ENCODE measurements at regions not wholly inside any gene's neighbourhood (a gene's known extent, or its start where the extent isn't known, plus 50 kb on each side); places are given as distances from the start of the nearest gene placed in this dataset.

DNA sequence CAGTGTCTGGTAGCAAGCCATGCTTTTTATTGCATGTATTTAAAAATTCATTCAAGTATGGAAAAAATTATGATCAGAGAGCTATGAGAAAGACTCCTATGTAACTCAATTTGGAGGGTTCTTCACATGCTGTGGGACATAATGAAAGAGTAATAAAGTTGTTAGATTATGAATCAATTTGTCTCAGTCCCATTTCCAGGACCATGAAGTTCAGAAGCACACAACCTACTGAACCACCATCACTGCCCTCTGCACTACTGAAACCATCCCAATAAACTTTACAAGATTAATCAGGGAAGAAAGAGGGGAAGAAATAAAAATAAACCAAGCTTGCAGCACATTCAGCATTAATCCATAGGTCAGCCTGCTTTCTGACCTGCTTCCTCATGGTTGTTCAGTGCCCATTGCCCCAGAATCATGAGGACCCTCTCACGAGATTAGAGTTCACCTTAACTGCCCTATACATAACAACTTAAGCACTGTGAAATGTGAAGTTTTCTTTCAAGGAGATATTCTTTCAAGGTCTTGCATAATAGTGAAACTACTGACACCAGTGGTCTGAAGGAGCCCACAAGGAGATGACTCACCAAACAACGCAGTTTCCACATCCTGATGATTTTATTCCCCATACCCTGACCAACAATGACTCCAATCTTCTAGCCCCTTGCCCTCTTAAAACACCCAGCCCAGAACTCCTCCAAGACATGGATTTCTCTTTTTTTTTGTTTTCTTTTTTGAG lies 171.5 kb upstream of the ADCY1 start:
- no peak overlapping the region for H3K27ac ChIP-seq (ENCODE audit: low read depth in 1 of 2, low read length in 1 of 2)
- H3K9me3 ChIP-seq (ENCODE audit: control insufficient read depth in 2 of 2, insufficient read depth in 1 of 2, low read length in 1 of 2) = peaks cover 0 to 10% of the 10 kb centered on the region in 2 donors
- H3K36me3 ChIP-seq (ENCODE audit: control insufficient read depth in 2 of 2, insufficient read depth in 2 of 2, low read length in 1 of 2) = no peaks in the 10 kb centered on the region
- H3K4me1 ChIP-seq (ENCODE audit: control insufficient read depth in 2 of 2, insufficient read depth in 2 of 2, low read length in 2 of 2) = no peaks in the 10 kb centered on the region
- 84% methylated on average over 2 of the region's 2 CpGs for WGBS
- H3K27me3 ChIP-seq (ENCODE audit: control insufficient read depth in 2 of 2, insufficient read depth in 1 of 2, low read length in 1 of 2) = no peaks in the 10 kb centered on the region
- no peak for DNase-seq (ENCODE audit: low read depth in 6 of 9, low spot score in 9 of 9)
- no peak overlapping the region for H3K4me3 ChIP-seq (ENCODE audit: low read length in 2 of 2)

DNA sequence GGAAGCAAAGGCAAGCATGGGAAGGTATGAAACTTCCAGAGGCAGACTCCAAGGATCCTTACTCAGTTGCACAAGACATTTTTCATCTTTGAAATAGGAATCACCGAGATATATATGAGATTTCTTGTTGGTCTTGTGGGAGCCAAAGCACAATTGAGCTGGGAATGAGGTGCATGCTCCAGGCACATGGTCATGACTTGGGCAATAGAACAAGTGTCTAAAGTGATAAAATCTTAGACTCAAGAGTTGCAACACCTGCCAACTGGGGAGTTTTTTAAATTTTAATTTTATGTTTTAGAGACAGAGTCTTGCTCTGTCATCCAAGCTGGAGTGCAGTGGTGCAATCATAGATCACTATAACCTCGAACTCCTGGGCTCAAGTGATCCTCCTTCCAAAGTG lies 169.5 kb upstream of the ADCY1 start:
- Histone ChIP-seq H3K36me3 (ENCODE audit: control insufficient read depth in 2 of 2, insufficient read depth in 2 of 2, low read length in 1 of 2) (no peaks in the 10 kb centered on the region), H3K27me3 (ENCODE audit: control insufficient read depth in 2 of 2, insufficient read depth in 1 of 2, low read length in 1 of 2) (no peaks in the 10 kb centered on the region), H3K4me1 (ENCODE audit: control insufficient read depth in 2 of 2, insufficient read depth in 2 of 2, low read length in 2 of 2) (no peaks in the 10 kb centered on the region), H3K27ac (ENCODE audit: low read depth in 1 of 2, low read length in 1 of 2) (no peak overlapping the region), H3K9me3 (ENCODE audit: control insufficient read depth in 2 of 2, insufficient read depth in 1 of 2, low read length in 1 of 2) (peaks cover 0 to 1% of the 10 kb centered on the region in 2 donors), H3K4me3 (ENCODE audit: low read length in 2 of 2) (no peak overlapping the region)
- WGBS = 84% methylated on average over 2 of the region's 2 CpGs
- no peak for DNase-seq (ENCODE audit: low read depth in 6 of 9, low spot score in 9 of 9)

- Histone ChIP-seq H3K4me1 (ENCODE audit: control insufficient read depth in 2 of 2, insufficient read depth in 2 of 2, low read length in 2 of 2) (no peaks in the 10 kb centered on the region), H3K9me3 (ENCODE audit: control insufficient read depth in 2 of 2, insufficient read depth in 1 of 2, low read length in 1 of 2) (no peaks in the 10 kb centered on the region), H3K27me3 (ENCODE audit: control insufficient read depth in 2 of 2, insufficient read depth in 1 of 2, low read length in 1 of 2) (no peaks in the 10 kb centered on the region), H3K27ac (ENCODE audit: low read depth in 1 of 2, low read length in 1 of 2) (no peak overlapping the region), H3K4me3 (ENCODE audit: low read length in 2 of 2) (no peak overlapping the region), H3K36me3 (ENCODE audit: control insufficient read depth in 2 of 2, insufficient read depth in 2 of 2, low read length in 1 of 2) (no peaks in the 10 kb centered on the region)
- no peak for DNase-seq (ENCODE audit: low read depth in 6 of 9, low spot score in 9 of 9)
- 85% methylated on average over 27 of the region's 27 CpGs for WGBS
These were observed 166.3 kb upstream of the ADCY1 start for GRCh38 chr7:45407730-45408408.

GRCh38 chr7:45408409-45408737 lies 165.8 kb upstream of the ADCY1 start:
- WGBS = 95% methylated on average over 5 of the region's 5 CpGs
- Histone ChIP-seq H3K4me1 (ENCODE audit: control insufficient read depth in 2 of 2, insufficient read depth in 2 of 2, low read length in 2 of 2) (no peaks in the 10 kb centered on the region), H3K36me3 (ENCODE audit: control insufficient read depth in 2 of 2, insufficient read depth in 2 of 2, low read length in 1 of 2) (no peaks in the 10 kb centered on the region), H3K4me3 (ENCODE audit: low read length in 2 of 2) (no peak overlapping the region), H3K27me3 (ENCODE audit: control insufficient read depth in 2 of 2, insufficient read depth in 1 of 2, low read length in 1 of 2) (no peaks in the 10 kb centered on the region), H3K27ac (ENCODE audit: low read depth in 1 of 2, low read length in 1 of 2) (no peak overlapping the region), H3K9me3 (ENCODE audit: control insufficient read depth in 2 of 2, insufficient read depth in 1 of 2, low read length in 1 of 2) (no peaks in the 10 kb centered on the region)
- DNase-seq (ENCODE audit: low read depth in 6 of 9, low spot score in 9 of 9) = no peak

DNA sequence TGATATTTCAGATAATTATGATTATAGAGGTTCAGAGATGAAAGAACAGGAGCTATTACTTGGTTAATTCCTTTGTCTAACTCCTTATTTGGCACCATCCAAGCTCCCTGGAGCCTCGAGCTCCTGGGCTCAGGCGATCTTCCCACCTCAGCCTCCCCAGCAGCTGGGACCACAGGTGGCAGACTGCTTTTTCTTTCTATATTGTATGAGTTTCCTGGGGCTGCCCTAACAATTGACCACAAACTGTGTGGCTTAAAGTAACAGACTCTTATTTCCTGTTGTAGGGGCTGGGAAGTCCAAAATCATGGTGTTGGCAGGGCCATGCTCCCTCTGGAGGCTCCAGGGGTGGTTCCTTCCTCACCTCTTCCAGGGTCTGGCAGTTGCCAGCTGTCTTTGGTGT lies 163.3 kb upstream of the ADCY1 start:
- no peaks in the 10 kb centered on the region for H3K4me1 ChIP-seq (ENCODE audit: control insufficient read depth in 2 of 2, insufficient read depth in 2 of 2, low read length in 2 of 2)
- WGBS = 73% methylated on average over 2 of the region's 2 CpGs
- no peaks in the 10 kb centered on the region for H3K27me3 ChIP-seq (ENCODE audit: control insufficient read depth in 2 of 2, insufficient read depth in 1 of 2, low read length in 1 of 2)
- no peaks in the 10 kb centered on the region for H3K36me3 ChIP-seq (ENCODE audit: control insufficient read depth in 2 of 2, insufficient read depth in 2 of 2, low read length in 1 of 2)
- H3K4me3 ChIP-seq (ENCODE audit: low read length in 2 of 2) = no peak overlapping the region
- DNase-seq (ENCODE audit: low read depth in 6 of 9, low spot score in 9 of 9) = no peak
- no peak overlapping the region for H3K27ac ChIP-seq (ENCODE audit: low read depth in 1 of 2, low read length in 1 of 2)
- H3K9me3 ChIP-seq (ENCODE audit: control insufficient read depth in 2 of 2, insufficient read depth in 1 of 2, low read length in 1 of 2) = no peaks in the 10 kb centered on the region

DNA sequence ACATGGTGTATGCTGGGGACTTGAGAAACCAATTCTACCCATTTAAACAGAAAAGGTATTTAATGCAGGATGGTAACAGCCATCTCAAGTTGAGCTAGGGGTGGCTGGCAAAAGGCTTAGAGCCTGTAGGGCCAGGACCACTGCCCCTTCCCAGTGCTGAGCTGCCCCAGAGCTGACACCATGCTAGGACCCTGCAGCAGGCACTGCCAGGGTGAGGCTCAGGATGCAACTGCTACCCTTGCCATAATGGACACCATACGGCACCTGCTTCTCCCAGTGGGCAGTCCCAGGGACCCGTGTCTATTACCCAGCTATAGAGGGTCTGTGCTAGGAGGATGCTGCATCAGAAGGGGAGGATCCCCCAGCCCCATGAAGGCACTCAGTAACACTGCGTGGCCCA lies 160.7 kb upstream of the ADCY1 start:
- Histone ChIP-seq H3K27me3 (ENCODE audit: control insufficient read depth in 2 of 2, insufficient read depth in 1 of 2, low read length in 1 of 2) (no peaks in the 10 kb centered on the region), H3K9me3 (ENCODE audit: control insufficient read depth in 2 of 2, insufficient read depth in 1 of 2, low read length in 1 of 2) (no peaks in the 10 kb centered on the region)
- WGBS = 92% methylated on average over 3 of the region's 3 CpGs

DNA sequence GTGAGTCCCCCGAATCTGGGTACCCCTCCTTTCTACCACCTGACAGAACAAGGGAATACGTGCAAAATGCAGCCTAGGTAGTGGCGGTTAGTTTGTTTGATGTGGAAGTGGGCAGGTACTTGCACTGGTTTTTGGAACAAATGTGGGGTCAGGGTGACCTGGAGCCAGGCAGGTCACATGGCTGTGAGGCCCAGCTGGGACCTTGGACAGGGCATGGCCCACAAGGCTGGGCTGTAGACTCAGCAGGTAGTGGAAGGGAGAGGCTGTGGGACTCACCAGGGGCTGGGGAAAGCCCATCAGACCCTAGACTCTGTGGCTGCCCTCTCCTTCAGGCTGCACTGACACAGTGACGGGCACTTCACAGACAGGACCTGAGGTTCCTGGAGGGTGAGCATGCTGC lies 159.9 kb upstream of the ADCY1 start:
- no peak overlapping the region for H3K4me3 ChIP-seq (ENCODE audit: low read length in 2 of 2)
- H3K36me3 ChIP-seq (ENCODE audit: control insufficient read depth in 2 of 2, insufficient read depth in 2 of 2, low read length in 1 of 2) = no peaks in the 10 kb centered on the region
- H3K27ac ChIP-seq (ENCODE audit: low read depth in 1 of 2, low read length in 1 of 2) = no peak overlapping the region
- DNase-seq (ENCODE audit: low read depth in 6 of 9, low spot score in 9 of 9) = no peak
- H3K9me3 ChIP-seq (ENCODE audit: control insufficient read depth in 2 of 2, insufficient read depth in 1 of 2, low read length in 1 of 2) = no peaks in the 10 kb centered on the region
- no peaks in the 10 kb centered on the region for H3K4me1 ChIP-seq (ENCODE audit: control insufficient read depth in 2 of 2, insufficient read depth in 2 of 2, low read length in 2 of 2)
- H3K27me3 ChIP-seq (ENCODE audit: control insufficient read depth in 2 of 2, insufficient read depth in 1 of 2, low read length in 1 of 2) = no peaks in the 10 kb centered on the region
- 94% methylated on average over 4 of the region's 4 CpGs for WGBS

More for the DNA sequence above, 160.7 kb upstream of the ADCY1 start:
- Histone ChIP-seq H3K4me1 (ENCODE audit: control insufficient read depth in 2 of 2, insufficient read depth in 2 of 2, low read length in 2 of 2) (no peaks in the 10 kb centered on the region), H3K4me3 (ENCODE audit: low read length in 2 of 2) (no peak overlapping the region), H3K36me3 (ENCODE audit: control insufficient read depth in 2 of 2, insufficient read depth in 2 of 2, low read length in 1 of 2) (no peaks in the 10 kb centered on the region), H3K27ac (ENCODE audit: low read depth in 1 of 2, low read length in 1 of 2) (no peak overlapping the region)
- no peak for DNase-seq (ENCODE audit: low read depth in 6 of 9, low spot score in 9 of 9)

GRCh38 chr7:45415265-45415664 lies 158.9 kb upstream of the ADCY1 start:
- WGBS = 94% methylated on average over 2 of the region's 2 CpGs
- DNase-seq (ENCODE audit: low read depth in 6 of 9, low spot score in 9 of 9) = no peak
- Histone ChIP-seq H3K9me3 (ENCODE audit: control insufficient read depth in 2 of 2, insufficient read depth in 1 of 2, low read length in 1 of 2) (no peaks in the 10 kb centered on the region), H3K4me3 (ENCODE audit: low read length in 2 of 2) (no peak overlapping the region), H3K27me3 (ENCODE audit: control insufficient read depth in 2 of 2, insufficient read depth in 1 of 2, low read length in 1 of 2) (no peaks in the 10 kb centered on the region), H3K4me1 (ENCODE audit: control insufficient read depth in 2 of 2, insufficient read depth in 2 of 2, low read length in 2 of 2) (no peaks in the 10 kb centered on the region), H3K27ac (ENCODE audit: low read depth in 1 of 2, low read length in 1 of 2) (no peak overlapping the region), H3K36me3 (ENCODE audit: control insufficient read depth in 2 of 2, insufficient read depth in 2 of 2, low read length in 1 of 2) (no peaks in the 10 kb centered on the region)

GRCh38 chr7:45416846-45417245 lies 157.3 kb upstream of the ADCY1 start:
- WGBS = 93% methylated on average over 1 of the region's 1 CpG
- no peaks in the 10 kb centered on the region for H3K36me3 ChIP-seq (ENCODE audit: control insufficient read depth in 2 of 2, insufficient read depth in 2 of 2, low read length in 1 of 2)
- no peaks in the 10 kb centered on the region for H3K27me3 ChIP-seq (ENCODE audit: control insufficient read depth in 2 of 2, insufficient read depth in 1 of 2, low read length in 1 of 2)
- no peak overlapping the region for H3K27ac ChIP-seq (ENCODE audit: low read depth in 1 of 2, low read length in 1 of 2)
- no peak for DNase-seq (ENCODE audit: low read depth in 6 of 9, low spot score in 9 of 9)
- no peaks in the 10 kb centered on the region for H3K4me1 ChIP-seq (ENCODE audit: control insufficient read depth in 2 of 2, insufficient read depth in 2 of 2, low read length in 2 of 2)
- H3K4me3 ChIP-seq (ENCODE audit: low read length in 2 of 2) = no peak overlapping the region
- H3K9me3 ChIP-seq (ENCODE audit: control insufficient read depth in 2 of 2, insufficient read depth in 1 of 2, low read length in 1 of 2) = no peaks in the 10 kb centered on the region

All from thymus (tissue), 11 donors.